GM21619 (cell line): ENCODE measurements at regions not wholly inside any gene's neighbourhood (a gene's known extent, or its start where the extent isn't known, plus 50 kb on each side); places are given as distances from the start of the nearest gene placed in this dataset.
"Not testable (repeated sequence)": the region's sequence is repeated elsewhere in the genome, so short reads cannot be mapped to it uniquely, and the experiment has no call there.

ENCODE experiments used
- ATAC-seq: cut with Tn5 transposase; IDR thresholded peaks from one replicate; pipeline ENCODE4 v1.9.1; 2021; ENCODE audit not compliant: unreplicated experiment

- ATAC-seq, result no peak
Observed at GRCh38 chr5:67605730-67606585, 409.4 kb upstream of the CD180 start.

- ATAC-seq, result no peak
Observed at GRCh38 chr5:67591491-67591890, 394.9 kb upstream of the CD180 start.

GRCh38 chr5:67588389-67588788, 391.8 kb upstream of the CD180 start:
- ATAC-seq, result no peak

DNA sequence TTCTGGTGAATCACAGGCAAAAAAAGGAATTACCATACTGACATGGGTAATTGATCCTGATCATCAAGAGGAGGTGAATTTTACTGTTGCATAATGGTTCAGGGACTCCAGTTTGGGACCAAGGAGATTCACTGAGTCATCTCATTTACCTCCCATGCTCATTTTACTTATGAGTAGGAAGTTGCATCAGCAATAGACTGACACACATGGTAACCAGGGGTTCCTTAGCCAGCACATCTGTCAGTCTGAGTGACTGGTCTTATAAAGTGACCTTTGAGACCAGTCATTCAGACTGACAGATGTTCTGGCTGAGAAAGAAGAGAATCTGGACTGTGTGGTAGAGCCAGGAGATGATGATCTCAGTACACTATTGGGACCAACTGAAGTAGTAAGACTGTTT, 384.6 kb upstream of the CD180 start:
- no peak for ATAC-seq

GRCh38 chr5:67578011-67578410, 381.4 kb upstream of the CD180 start:
- ATAC-seq, result no peak

DNA sequence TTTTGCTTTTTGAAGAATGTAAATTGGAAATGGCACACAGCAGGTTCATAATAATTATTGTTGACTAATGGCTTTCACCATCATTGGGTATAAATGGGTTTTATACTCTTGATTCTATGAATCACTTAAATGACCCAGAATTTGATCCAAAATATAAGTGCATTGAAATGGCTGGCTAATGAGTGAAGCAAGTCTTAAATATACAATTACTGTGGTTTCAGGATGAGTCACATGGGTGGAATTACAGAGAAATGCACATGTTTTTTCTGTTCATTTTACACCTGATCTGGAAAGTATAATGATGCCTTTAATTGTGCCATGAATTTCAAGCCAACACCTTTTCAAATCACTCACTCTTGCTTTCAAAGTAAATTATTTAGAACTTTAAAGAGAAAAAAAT, 380.8 kb upstream of the CD180 start:
- ATAC-seq, result no peak

DNA sequence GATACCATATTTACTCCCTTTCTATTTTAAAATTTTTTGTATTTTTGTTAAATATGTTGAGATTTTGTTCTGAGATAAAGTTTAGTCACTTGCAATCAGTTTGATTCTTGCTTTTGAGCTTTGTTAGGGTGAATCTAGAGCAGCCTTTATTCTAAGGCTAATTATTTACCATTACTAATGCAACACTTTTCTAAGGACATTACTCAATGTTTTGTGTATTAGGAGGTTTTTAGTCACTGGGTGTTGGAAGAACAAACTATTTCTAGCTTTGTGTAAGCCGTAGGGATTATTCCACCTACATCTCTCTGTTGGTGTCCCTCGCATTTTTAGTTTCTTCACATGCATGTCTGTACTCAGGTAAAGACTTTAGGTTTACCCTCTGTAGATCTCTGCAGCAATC, 379.5 kb upstream of the CD180 start:
- ATAC-seq, result no peak

- no peak for ATAC-seq
Observed at GRCh38 chr5:67575087-67575486, 378.5 kb upstream of the CD180 start.

- no peak for ATAC-seq
Observed at GRCh38 chr5:67561151-67561932, 364.7 kb upstream of the CD180 start.

DNA sequence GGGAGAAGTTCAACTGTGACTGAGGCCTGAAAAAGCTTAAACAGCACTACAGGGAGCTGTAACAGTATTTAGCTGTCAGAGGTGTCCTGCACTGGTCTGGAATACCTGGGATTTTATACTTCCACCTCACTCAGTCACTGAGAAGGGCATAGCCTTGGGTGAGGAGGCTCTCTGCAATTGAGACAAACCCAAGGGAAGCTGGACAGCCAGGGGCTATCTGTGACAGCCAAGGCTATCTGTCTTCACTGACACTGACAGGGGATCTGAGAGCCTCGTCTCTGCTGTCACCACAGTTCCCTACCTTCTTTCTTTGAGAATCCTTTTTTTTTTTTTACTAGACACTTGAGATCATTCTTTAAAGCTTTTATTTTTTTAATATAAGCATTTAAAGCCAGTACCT, 356.2 kb upstream of the CD180 start:
- no peak for ATAC-seq

- ATAC-seq, result no peak
Observed at GRCh38 chr5:67549947-67550346, 353.3 kb upstream of the CD180 start.

DNA sequence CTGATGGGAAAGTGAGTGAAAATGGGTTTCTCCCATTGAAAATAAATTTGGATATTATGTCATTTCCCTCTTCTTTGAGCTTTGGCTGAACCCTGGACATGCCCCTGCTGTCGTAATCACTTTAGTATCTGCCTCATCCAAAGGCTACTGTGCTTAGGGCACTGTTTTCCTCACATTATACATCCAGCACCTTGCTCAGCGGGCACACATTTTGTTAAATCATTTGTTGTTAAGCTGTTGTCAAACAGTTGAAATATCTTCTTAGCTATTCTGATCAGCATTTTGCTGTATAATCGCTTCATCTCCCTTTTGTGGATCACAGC, 352.7 kb upstream of the CD180 start:
- ATAC-seq, result no peak

- ATAC-seq, result no peak
Observed at GRCh38 chr5:67548520-67549295, 352.1 kb upstream of the CD180 start.

DNA sequence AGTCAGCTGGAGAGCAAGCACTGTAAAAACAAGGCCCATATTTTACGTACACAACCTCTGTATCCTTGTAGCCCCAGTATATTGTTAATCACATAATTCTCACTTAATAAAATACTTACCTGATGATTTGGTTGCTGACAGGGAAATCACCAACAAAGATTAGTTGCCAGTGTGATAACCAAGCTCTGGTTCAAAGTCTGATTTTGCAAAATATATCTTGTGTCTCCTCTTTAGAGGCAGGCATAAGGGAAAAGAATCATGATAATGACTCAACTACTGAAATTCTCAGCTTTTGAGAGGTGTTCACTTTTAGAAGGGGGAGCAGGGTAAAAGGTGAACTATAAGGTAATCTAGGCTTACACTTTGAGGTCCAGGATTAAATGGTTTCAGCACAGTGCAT, 351.1 kb upstream of the CD180 start:
- no peak for ATAC-seq

- ATAC-seq, result not testable (repeated sequence)
Observed at GRCh38 chr5:67544942-67545341, 348.3 kb upstream of the CD180 start.

GRCh38 chr5:67543720-67544270, 347.2 kb upstream of the CD180 start:
- ATAC-seq, result no peak

DNA sequence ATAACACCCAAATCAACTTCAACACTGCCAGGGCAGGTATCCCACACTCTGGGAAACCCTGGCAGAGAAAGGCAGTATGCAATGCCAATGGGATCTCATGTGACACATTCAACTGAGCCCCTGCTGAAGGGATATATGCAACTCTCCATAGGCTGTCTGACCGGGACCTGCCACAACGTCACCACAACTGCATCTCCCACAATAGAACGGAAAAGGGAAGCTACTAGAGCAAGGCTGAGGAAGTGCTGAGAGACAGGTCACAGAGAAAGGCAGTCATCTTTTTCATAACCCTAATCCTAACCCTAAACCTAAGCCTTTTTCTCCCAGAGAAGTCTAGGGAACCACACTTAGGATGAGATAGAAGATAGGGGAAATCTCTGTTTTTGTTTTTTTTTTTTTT, 345.9 kb upstream of the CD180 start:
- no peak for ATAC-seq

GRCh38 chr5:67541875-67542274, 345.3 kb upstream of the CD180 start:
- ATAC-seq, result no peak

DNA sequence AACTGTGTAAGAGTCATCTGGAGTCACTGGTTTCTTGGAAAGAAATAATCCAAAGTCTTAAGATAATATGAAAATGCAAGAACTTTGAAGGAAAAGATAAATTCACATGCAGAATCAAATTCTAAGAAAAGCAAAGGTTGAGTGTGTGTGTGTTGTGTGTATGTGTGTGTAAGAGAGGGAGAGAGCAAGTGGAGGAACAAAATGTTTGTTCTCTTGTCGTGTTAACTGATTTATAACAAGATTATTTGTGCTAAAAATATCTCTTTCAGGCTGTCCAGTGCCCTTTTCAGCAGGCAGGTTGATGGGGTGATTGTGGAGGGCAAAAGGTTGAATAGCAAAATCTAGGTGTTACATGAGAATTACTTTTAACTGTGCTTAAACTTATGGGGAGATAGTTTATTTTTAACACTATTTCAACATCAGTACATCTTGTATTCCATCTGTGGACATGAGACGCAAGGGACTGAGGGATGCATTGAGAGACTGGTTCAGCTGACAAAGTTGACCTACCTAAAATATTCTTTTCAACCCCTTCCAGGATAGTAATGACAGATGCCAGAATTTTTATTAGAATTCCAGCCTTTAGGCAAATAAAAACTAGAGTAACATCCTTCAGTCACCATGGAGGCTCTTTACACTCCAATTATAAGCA, 342.4 kb upstream of the CD180 start:
- no peak for ATAC-seq

GRCh38 chr5:67537439-67538148, 341.0 kb upstream of the CD180 start:
- ATAC-seq, result no peak
